Prostate gland (tissue), 2 donors: ENCODE measurements at regions not wholly inside any gene's neighbourhood (a gene's known extent, or its start where the extent isn't known, plus 50 kb on each side); places are given as distances from the start of the nearest gene placed in this dataset.

Experiments used
- POLR2AphosphoS5 ChIP-seq: sonication (generic); formaldehyde crosslinking; IDR thresholded peaks from one replicate; pipeline ENCODE4 v1.6.1; 2017; ENCODE audit warnings: antibody characterized with exemption
- TF ChIP-seq, protein P1 (sequence below), 4 experiments: fragments of 200-600 bp in 2 of 4; fragments of 450-650 bp in 2 of 4; sonication (generic) in 2 of 4; IDR thresholded peaks; 1 replicate in 3 of 4; 2 replicates in 1 of 4; pipeline ENCODE4 v1.5.1; 2016 to 2019; ENCODE audit warnings: antibody characterized with exemption in 4 of 4, mild to moderate bottlenecking in 2 of 4, moderate library complexity in 2 of 4

DNA sequence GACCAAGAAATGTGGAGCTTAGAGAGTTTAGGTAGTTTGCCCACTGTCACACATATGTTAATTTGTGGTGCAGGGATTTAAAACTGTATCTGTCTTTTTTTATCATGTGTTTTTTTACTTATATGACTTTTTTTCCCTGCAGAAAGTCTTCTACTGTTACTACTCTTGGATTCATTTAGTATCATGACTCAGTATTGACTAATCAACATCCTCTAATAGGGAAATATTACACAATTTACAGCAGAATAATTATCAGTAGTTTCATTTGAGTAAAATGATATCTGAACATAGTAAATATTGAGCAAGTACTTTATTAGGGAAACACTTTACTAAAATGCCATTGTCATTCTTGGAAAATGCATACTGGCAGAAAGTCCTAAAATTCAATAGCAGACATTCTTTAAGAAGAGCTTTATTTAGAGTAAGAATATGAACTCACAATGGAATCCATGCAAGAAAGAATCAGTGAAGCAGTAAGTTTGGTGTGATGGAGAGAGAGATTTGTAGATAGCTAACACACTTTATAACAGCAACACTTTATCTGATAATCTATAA lies 425.9 kb upstream of the SLC8A1 start:
- TF ChIP-seq POLR2AphosphoS5: no peak
- TF ChIP-seq, protein P1, sequence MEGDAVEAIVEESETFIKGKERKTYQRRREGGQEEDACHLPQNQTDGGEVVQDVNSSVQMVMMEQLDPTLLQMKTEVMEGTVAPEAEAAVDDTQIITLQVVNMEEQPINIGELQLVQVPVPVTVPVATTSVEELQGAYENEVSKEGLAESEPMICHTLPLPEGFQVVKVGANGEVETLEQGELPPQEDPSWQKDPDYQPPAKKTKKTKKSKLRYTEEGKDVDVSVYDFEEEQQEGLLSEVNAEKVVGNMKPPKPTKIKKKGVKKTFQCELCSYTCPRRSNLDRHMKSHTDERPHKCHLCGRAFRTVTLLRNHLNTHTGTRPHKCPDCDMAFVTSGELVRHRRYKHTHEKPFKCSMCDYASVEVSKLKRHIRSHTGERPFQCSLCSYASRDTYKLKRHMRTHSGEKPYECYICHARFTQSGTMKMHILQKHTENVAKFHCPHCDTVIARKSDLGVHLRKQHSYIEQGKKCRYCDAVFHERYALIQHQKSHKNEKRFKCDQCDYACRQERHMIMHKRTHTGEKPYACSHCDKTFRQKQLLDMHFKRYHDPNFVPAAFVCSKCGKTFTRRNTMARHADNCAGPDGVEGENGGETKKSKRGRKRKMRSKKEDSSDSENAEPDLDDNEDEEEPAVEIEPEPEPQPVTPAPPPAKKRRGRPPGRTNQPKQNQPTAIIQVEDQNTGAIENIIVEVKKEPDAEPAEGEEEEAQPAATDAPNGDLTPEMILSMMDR (IDR thresholded peaks at IDR 0.05): no peak
